HG03439 (cell line): ENCODE measurements at regions not wholly inside any gene's neighbourhood (a gene's known extent, or its start where the extent isn't known, plus 50 kb on each side); places are given as distances from the start of the nearest gene placed in this dataset.

Experiments
- ATAC-seq: cut with Tn5 transposase; IDR thresholded peaks from one replicate; pipeline ENCODE4 v1.9.1; 2021; ENCODE audit warnings: mild to moderate bottlenecking, moderate library complexity; ENCODE audit not compliant: unreplicated experiment

DNA sequence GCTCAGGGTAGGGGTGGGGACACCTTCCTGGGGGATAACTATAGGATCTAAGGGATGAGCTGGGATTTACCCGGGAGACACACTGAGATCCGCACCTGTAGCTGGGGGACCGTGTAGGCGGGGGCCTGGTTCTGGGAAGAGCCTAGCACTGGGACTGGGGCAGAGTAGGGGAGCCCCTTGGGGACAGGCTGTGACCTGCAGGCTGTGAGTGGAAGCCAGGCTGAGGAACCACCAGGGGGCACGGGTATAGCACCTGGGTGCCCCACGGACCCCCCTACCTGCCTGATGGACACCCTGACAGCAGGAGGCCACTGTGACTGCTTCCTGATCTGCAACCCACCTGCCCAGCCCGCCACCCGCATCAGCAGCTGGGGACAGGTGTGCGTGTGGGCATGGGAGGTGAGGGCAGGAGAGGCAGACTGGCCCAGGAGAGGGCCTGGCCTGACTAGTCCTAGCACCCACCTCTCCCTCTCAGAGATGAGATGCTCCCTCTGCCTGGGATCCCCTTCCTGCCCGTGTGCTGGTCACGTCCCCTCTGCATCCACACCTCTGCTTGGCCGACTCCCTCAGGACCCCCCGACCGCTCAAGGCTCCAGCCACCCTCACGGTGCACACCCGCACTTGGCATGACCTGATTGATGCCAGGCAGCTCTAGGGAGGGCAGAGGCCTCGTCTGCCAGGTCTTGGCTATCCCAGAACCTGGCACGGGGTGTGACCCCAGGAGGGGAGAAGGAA, 94.2 kb upstream of the NKX1-1 start:
- no peak for ATAC-seq

- ATAC-seq = no peak
These were observed 93.2 kb upstream of the NKX1-1 start for GRCh38 chr4:1499465-1499864.

DNA sequence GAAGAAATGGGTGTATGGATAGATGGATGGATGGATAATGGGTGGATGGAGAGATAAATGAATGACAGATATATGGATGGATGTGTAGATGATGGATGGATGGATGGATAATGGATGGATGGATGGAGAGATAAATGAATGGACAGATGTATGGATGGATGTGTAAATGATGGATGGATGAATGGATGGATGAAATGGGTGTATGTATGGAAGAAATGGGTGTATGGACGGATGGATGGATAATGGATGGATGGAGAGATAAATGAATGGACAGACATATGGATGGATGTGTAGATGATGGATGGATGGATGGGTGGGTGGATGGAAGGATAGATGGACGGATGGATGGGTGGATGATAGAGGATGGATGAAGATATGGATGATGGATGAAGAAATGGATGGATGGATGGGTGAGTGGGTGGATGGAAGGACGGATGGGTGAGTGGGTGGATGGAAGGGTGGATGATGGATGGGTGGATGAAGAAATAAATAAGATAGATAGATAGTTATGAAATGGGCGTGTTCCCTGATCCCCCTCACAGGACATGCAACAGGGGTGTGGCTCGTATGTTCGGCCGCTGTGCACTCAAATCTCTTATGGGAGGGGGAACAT, 91.1 kb upstream of the NKX1-1 start:
- ATAC-seq = no peak

DNA sequence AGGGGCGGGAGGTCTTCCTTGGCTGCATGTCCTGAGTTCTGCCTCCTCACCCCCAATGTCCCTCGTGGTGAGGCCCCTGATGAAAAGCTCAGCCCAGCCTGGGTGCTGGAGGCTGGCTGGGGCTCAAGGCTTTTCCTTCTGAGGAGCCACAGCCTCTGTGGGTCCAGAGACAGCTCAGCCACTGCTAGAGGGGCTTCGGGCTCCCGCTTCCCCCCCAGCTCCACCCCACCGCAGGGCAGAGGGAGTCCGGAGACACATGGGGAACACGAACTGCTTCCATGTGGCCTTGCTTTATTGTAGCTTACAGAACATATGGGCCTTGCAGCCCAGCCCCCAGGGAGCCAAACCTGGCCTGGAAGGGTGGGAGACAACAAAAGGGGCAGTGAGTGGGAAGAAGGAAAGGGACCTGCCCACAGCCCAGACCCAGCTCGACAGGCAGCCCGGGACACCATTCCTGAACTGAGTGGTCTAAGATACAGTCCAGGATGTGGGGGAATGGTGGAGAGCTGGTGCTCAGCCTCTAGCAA, 89.9 kb upstream of the NKX1-1 start:
- ATAC-seq = no peak

DNA sequence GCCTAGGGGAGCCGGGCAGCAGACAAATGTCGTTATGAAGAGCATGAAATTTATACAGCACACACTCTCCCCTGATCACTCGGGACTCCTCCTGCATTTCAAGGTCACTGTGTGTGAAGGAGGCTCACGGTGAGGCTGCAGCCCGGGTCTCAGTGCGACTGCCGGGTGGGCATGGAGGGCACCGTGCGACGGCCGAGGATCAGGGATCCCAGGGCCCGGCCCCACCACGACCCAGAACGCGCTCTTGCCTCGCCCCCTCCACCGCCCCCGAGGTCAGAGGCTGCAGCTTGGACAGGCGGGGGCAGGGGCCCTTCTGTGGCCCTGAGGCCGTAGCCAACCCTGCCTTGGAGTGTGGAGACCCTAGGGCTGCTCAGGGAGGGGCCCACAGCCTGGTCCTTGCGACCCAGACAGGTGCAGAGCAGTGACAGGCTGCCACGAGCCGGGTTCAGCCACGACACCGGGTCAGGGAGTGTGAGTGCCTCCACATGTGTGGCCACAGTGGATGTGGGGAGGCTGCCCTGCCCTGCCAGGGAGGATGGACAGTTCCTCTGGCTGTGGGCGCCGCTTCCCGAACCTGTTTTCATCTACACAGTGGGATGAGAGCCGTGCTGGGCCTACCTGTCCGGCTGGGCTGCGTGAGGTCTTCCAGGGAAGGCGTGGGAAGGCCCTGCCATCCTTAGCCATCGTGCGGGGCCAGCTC, 89.3 kb upstream of the NKX1-1 start:
- no peak for ATAC-seq

DNA sequence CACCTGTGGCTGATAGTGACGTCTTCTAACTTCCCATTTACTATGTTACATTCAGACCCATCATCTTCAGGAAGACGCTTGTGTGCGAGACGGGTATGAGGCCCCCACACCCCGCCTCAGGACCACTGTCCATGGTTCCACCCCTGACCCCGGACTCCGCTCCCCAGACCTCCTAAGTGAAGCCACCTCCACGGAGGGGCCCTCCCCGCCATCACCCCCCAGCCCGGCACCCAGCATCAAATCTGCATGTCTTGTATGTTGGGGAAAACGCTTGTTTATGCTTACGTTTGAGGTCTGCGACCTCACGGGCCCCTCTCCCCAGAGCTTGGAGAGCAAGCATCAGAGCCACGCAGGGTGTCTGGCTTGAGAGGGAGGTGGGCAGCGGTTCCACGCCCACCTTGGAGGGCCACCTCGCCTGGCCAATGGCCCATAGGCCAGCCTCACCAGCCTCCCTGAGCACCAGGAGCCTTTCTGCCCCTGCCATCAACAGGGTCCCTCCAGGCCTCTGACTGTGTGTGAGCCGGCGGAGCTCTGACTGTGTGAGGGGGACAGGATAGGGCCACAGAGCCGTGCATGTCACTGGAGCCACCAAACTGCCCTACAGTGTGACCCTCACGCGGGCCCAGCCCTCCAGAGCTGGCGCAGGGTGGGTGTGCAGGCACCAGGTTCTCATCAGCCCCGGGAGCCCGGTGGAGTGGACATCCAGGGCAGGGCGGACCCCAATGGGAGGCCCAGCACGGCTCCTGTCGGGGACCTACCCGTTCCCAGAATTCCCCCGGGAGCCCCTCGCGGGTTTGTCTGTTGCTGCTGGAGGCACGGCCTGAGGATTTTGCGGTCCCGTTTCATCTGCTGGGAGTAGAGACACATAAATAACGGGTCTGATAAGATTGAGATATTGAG, 88.4 kb upstream of the NKX1-1 start:
- ATAC-seq = no peak

GRCh38 chr4:1493540-1494287, 87.5 kb upstream of the NKX1-1 start:
- ATAC-seq = no peak

DNA sequence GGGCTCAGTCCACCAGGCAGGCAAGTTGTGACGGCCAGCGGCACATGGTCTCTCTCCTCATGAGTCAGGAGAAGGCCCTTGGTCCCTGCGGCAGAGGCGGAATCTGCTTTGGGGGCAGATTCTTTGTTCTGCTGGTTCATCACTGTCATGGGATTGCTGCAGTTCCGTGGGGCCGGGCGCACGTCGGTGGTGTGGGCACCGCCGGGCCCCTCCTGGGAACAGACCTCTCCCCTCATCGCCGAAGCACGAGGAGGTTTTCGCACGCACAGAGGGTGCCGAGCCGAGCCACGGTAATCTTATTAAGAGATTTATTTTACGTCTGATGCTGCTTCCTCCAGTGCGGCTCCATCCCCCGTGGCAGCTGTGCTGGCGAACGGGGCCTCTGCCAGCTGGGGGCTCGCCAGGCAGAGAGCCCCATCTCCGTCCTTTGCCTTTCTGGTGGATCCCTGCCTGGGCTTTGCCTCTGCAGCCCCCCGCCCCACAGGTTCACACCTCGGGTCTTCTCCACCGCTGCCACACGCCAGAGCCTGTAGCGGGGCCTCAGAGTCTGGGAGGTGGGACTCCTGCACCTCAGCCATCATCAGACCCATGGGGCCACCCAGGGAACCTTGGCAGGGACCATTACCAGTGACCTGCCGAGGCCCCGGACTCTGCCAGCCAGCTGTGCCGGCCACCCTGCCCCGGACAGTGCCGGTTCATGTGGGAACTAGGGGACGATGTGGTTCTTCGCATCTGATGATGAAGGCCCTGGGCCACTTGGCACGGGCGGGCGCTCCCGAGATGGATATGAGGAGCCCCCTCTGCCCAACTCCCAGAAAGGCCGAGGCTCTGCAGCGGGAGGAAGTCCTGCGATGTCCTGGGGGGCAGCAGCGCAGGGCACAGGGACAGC, 86.7 kb upstream of the NKX1-1 start:
- ATAC-seq = no peak

DNA sequence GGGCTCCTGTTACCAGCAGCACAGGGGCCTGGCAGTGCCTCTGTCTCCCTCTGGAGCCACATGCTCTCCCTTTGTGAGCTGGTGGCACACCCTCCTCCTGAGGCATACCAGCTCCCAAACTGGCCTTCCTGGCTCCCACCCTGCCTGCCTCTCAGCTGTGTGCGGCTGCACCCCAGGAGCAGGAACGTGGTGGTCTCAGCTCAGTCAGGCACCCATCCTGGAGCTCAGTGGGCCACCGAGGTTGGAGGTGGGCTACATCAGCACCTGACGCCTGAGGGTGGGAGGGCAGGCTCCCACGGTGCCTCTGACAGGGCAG, 85.9 kb upstream of the NKX1-1 start:
- ATAC-seq = no peak

DNA sequence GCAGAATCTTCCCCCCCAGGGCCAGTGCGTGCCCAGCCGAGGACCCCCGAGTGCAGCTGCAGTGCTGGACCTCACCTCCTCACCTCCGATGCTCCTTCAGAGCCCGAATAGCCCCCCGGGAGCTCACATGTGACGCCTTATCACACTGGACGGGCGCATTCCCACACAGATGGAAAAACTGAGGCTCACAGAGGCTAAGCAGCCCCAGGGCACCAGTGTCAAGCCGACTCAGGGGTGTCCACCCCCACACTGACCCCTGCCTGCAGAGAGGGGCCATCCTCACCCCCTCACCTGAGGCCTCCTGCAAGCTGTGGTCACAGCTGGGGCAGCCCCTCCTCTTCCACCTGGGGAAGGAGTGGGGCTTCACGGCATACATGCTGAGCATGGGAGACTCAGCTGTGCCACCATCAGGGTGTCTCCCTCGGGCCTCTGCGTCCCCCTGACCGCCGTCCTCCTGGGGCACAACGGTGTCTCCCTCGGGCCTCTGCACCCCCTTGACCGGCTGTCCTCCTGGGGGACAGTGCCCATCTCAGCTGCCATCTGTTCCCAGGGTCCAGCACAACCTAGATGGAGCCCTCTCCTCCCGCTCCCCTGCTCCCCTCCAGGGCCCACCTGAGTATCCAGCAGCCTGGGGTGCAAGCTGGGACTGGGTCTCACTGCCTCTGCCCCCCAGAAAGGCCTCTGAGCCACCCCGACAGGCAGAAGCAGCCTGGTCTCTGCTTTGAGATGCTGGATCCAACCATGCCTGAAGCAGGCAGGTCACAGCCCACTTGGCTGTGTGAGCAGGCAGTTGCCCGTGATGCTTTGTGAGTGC, 85.3 kb upstream of the NKX1-1 start:
- ATAC-seq = no peak

- ATAC-seq = no peak
These were observed 84.5 kb upstream of the NKX1-1 start for GRCh38 chr4:1490654-1491327.

DNA sequence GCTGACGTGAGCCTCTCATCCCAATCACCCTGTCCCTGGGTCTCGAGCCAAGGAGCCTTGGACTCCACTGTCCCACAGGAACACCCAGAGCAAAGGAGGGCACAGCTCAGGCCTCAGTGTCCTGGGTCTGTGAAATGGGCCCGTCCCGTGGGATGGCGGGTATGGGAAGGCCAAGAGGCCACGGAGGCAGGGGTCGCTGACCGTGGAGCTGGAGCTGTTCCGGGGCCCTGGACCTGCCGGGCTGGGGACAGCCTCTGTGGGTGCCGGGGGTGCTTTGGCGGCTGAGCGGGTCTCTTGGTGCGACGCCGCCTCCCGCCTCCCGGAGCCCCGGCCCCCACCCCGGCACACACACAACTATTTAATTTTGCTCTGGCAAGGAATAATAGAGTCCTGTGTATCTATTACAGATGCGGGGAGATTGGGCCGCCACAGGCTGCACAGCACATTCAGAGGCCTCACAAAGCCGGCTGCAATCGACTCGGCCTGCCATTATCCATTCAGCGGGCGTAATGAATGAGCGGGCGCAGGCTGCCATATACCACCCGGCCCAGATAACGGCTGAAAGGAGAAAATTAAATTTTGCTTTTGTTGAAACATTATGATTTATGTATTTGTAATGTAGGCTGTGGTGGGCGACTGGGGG, 83.9 kb upstream of the NKX1-1 start:
- no peak for ATAC-seq

- no peak for ATAC-seq
These were observed 83.4 kb upstream of the NKX1-1 start for GRCh38 chr4:1489639-1489995.

DNA sequence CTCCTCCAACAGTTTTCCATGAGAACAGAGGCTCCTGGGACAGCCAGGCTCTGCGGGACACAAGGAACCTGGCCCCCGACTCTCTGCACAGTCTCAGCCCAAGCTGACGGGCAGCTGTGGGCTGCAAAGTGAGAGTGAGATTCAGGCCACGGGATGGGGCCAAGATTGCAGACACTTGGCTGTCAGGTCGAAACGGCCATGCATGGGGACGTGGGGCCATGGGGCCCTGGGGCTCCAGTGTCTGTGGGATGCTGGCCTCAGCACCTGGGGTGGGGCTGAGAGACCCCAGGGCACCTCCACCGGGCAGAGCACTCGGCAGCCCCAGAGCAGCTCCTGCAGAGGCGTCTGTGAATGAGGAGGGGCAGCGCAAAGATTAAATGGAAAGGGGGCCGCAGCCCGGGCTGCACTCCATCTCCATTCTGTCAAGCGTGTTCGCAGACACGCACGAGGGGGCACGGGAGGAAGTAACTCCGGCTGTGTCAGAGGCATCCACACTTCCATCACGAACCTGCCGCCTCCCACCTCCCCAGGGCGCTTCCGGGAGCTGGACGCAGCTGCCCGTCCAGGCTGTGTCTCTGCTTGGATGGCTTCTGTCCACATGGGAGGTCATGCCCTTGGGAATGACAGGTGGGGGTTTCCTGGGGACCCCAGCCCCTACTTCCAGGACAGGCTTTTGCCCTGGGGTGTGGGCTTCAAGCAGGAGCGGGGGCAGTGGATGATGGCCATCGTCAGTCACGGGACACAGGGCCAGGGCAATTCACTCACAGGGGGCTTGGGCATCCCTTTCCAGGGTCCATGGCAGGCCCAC, 82.8 kb upstream of the NKX1-1 start:
- no peak for ATAC-seq

GRCh38 chr4:1488357-1488756, 82.1 kb upstream of the NKX1-1 start:
- ATAC-seq = no peak

- no peak for ATAC-seq
These were observed 81.5 kb upstream of the NKX1-1 start for GRCh38 chr4:1487761-1488160.

DNA sequence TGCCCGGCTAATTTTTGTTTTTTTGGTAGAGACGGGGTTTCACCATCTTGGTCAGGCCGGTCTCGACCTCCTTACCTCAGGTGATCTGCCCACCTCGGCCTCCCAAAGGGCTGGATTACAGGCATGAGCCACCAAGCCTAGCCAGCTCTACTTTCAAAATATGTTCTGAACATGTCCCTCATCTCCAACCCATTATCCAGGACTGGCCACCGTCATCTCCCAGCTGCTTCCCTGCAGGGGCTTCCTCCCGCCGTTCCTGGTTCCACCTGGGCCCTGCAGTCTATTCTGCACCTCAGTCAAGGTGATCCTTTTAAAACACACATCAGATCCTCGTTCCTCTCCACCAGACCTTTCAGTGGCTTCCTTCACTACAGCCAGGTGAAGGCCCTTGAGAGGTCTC, 80.9 kb upstream of the NKX1-1 start:
- no peak for ATAC-seq
